ENCODE measurements at regions not wholly inside any gene's neighbourhood (a gene's known extent, or its start where the extent isn't known, plus 50 kb on each side); places are given as distances from the start of the nearest gene placed in this dataset.
"Not testable (repeated sequence)": the region's sequence is repeated elsewhere in the genome, so short reads cannot be mapped to it uniquely, and the experiment has no call there.

GRCh38 chr5:57002959-57003485 lies 51.1 kb upstream of the MIER3 start:
- no peak for DNase-seq

- DNase-seq, result not testable (repeated sequence)
Observed at GRCh38 chr5:57003566-57003965, 51.6 kb upstream of the MIER3 start.

GRCh38 chr5:57004800-57005199 lies 52.9 kb upstream of the MIER3 start:
- no peak for DNase-seq

- no peak for DNase-seq
Observed at GRCh38 chr5:57007344-57007743, 55.4 kb upstream of the MIER3 start.

- DNase-seq, result no peak
Observed at GRCh38 chr5:57009811-57010210, 57.9 kb upstream of the MIER3 start.

- no peak for DNase-seq
Observed at GRCh38 chr5:57010786-57011185, 58.9 kb upstream of the MIER3 start.

GRCh38 chr5:57012511-57012910 lies 60.6 kb upstream of the MIER3 start:
- DNase-seq, result no peak

- no peak for DNase-seq
Observed at GRCh38 chr5:57025961-57026360, 74.0 kb upstream of the MIER3 start.

GRCh38 chr5:57028161-57028560 lies 76.2 kb upstream of the MIER3 start:
- no peak for DNase-seq

- DNase-seq, result peak; percentile 37
Observed at GRCh38 chr5:57032151-57032551, 80.2 kb upstream of the MIER3 start.

GRCh38 chr5:57033103-57033502 lies 81.2 kb upstream of the MIER3 start:
- no peak for DNase-seq

GRCh38 chr5:57033503-57033902 lies 81.6 kb upstream of the MIER3 start:
- DNase-seq, result no peak

GRCh38 chr5:57034201-57034916 lies 82.4 kb upstream of the MIER3 start:
- DNase-seq, result no peak

- DNase-seq, result no peak
Observed at GRCh38 chr5:57035955-57036354, 84.0 kb upstream of the MIER3 start.

- DNase-seq, result no peak
Observed at GRCh38 chr5:57036761-57037160, 84.8 kb upstream of the MIER3 start.

- peak; percentile 1 for DNase-seq
Observed at GRCh38 chr5:57037355-57037754, 85.4 kb upstream of the MIER3 start.

- DNase-seq, result no peak
Observed at GRCh38 chr5:57041570-57041969, 89.6 kb upstream of the MIER3 start.

- no peak for DNase-seq
Observed at GRCh38 chr5:57042524-57042931, 90.6 kb upstream of the MIER3 start.

GRCh38 chr5:57054135-57054534 lies 102.2 kb upstream of the MIER3 start:
- no peak for DNase-seq

GRCh38 chr5:57054671-57055070 lies 102.7 kb upstream of the MIER3 start:
- DNase-seq, result no peak

GRCh38 chr5:57055731-57056130 lies 103.8 kb upstream of the MIER3 start:
- DNase-seq, result no peak

GRCh38 chr5:57063773-57064172 lies 110.1 kb upstream of the GPBP1 start:
- no peak for DNase-seq

- DNase-seq, result no peak
Observed at GRCh38 chr5:57066924-57067596, 106.8 kb upstream of the GPBP1 start.

- DNase-seq, result no peak
Observed at GRCh38 chr5:57067597-57067924, 106.3 kb upstream of the GPBP1 start.

Measured in NCI-H82 (cell line).